Gastrocnemius medialis (tissue), 4 donors: ENCODE measurements at regions not wholly inside any gene's neighbourhood (a gene's known extent, or its start where the extent isn't known, plus 50 kb on each side); places are given as distances from the start of the nearest gene placed in this dataset.
"Not testable (repeated sequence)": the region's sequence is repeated elsewhere in the genome, so short reads cannot be mapped to it uniquely, and the experiment has no call there.

Experiments used
- ATAC-seq, 2 donors: fragments of 150-250 bp; one replicate each; pipeline ENCODE4 v1.9.1; 2016
- DNase-seq, 2 donors: peaks; one replicate each; pipeline ENCODE4 v3.0.0-alpha.2; 2019
- H3K27ac ChIP-seq, 4 donors: fragments of 200-600 bp; sonication (generic); 1 replicate in 1 of 4; 2 replicates in 3 of 4; pipeline ENCODE4 v1.5.1; 2016 to 2018; ENCODE audit warnings: mild to moderate bottlenecking in 2 of 4, moderate library complexity in 1 of 4
- H3K27me3 ChIP-seq, 3 donors: fragments of 200-600 bp; sonication (generic) in 2 of 3; 1 replicate in 1 of 3; 2 replicates in 2 of 3; pipeline versions ENCODE4 v1.5.1 to v1.6.0; 2016 to 2019; ENCODE audit warnings: mild to moderate bottlenecking in 1 of 3, moderate library complexity in 1 of 3
- H3K36me3 ChIP-seq, 2 donors: fragments of 200-600 bp; sonication (generic) in 1 of 2; one replicate each; pipeline ENCODE4 v1.5.1; 2017 to 2018
- H3K4me1 ChIP-seq, 2 donors: fragments of 200-600 bp; sonication (generic) in 1 of 2; one replicate each; pipeline ENCODE4 v1.5.1; 2016 to 2017; ENCODE audit warnings: mild to moderate bottlenecking in 2 of 2
- H3K4me3 ChIP-seq, 4 donors: fragments of 200-600 bp; sonication (generic) in 3 of 4; 1 replicate in 1 of 4; 2 replicates in 3 of 4; pipeline ENCODE4 v1.5.1; 2016 to 2019; ENCODE audit warnings: mild to moderate bottlenecking in 2 of 4
- H3K9me3 ChIP-seq, 3 donors: fragments of 200-600 bp; sonication (generic) in 2 of 3; 1 replicate in 1 of 3; 2 replicates in 2 of 3; pipeline ENCODE4 v1.5.1; 2016 to 2019
- POLR2A ChIP-seq, 2 donors: fragments of 450-650 bp; IDR thresholded peaks; one replicate each; pipeline ENCODE4 v1.6.1; 2017; ENCODE audit warnings: antibody characterized with exemption in 2 of 2, mild to moderate bottlenecking in 2 of 2, moderate library complexity in 2 of 2
- in situ Hi-C, 4 donors: fragments of 200-750 bp; cut with MboI; loops; one replicate each; pipeline versions ENCODE4 v1.15.0 to v1.8.0; 2017; ENCODE audit warnings: low sequenced_read_pairs in 4 of 4
- intact Hi-C: fragments of 100-400 bp; cut with DNase I; formaldehyde crosslinking; loops from one replicate; pipeline ENCODE4 v1.15.1; 2023; ENCODE audit warnings: low total_unique reads
- TF ChIP-seq, protein P1 (sequence below), 5 experiments: fragments of 450-650 bp in 3 of 5; fragments of 200-600 bp in 2 of 5; sonication (generic) in 2 of 5; IDR thresholded peaks in 4 of 5; conservative IDR thresholded peaks in 1 of 5; 1 replicate in 4 of 5; 2 replicates in 1 of 5; pipeline ENCODE4 v1.5.1; 2016 to 2019; ENCODE audit warnings: antibody characterized with exemption in 5 of 5, mild to moderate bottlenecking in 3 of 5, moderate library complexity in 3 of 5

- peaks cover 0 to 7% of the 10 kb centered on the region in 2 donors for H3K4me1 ChIP-seq
- DNase-seq (no peak), ATAC-seq (no peak)
- intact Hi-C loops: no loop called here
- H3K27me3 ChIP-seq: no peaks in the 10 kb centered on the region
- in situ Hi-C loops: no loop called here
- H3K4me3 ChIP-seq: no peak overlapping the region
- no peaks in the 10 kb centered on the region for H3K9me3 ChIP-seq
- TF ChIP-seq POLR2A (IDR thresholded peaks at IDR 0.05): no peak
- TF ChIP-seq, protein P1, sequence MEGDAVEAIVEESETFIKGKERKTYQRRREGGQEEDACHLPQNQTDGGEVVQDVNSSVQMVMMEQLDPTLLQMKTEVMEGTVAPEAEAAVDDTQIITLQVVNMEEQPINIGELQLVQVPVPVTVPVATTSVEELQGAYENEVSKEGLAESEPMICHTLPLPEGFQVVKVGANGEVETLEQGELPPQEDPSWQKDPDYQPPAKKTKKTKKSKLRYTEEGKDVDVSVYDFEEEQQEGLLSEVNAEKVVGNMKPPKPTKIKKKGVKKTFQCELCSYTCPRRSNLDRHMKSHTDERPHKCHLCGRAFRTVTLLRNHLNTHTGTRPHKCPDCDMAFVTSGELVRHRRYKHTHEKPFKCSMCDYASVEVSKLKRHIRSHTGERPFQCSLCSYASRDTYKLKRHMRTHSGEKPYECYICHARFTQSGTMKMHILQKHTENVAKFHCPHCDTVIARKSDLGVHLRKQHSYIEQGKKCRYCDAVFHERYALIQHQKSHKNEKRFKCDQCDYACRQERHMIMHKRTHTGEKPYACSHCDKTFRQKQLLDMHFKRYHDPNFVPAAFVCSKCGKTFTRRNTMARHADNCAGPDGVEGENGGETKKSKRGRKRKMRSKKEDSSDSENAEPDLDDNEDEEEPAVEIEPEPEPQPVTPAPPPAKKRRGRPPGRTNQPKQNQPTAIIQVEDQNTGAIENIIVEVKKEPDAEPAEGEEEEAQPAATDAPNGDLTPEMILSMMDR (IDR thresholded peaks at IDR 0.05 in 4 of 5, conservative IDR thresholded peaks at IDR 0.05 in 1 of 5): no peak
- no peaks in the 10 kb centered on the region for H3K36me3 ChIP-seq
- H3K27ac ChIP-seq: no peak overlapping the region
These were observed 462.1 kb downstream of the TMEM38B start for GRCh38 chr9:106156465-106156864.

DNA sequence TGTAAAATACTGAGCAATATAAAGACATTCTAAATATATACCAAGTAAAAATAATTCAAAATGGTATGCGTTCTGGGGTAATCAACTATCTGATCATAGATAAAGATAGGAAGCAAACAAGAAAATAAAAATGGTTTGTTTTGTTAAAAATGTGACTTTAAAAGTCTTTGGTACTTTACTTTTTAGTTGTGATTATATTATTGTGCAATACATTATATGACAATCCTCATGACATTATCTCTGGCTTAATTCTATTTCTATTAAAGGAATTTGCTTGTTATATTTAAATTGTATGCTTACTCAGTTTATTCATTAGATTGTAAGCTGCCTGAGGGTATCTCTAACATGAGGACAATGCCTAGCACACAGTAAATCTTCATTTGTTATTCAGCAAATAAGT is 477.9 kb downstream of the TMEM38B start:
- TF ChIP-seq, protein P1 (IDR thresholded peaks at IDR 0.05 in 4 of 5, conservative IDR thresholded peaks at IDR 0.05 in 1 of 5): no peak
- no peak for TF ChIP-seq POLR2A (IDR thresholded peaks at IDR 0.05)
- in situ Hi-C loops (no loop called here), intact Hi-C loops (no loop called here)
- no peak for ATAC-seq
- DNase-seq: no peak
- H3K36me3 ChIP-seq: no peaks in the 10 kb centered on the region
- H3K27me3 ChIP-seq: no peaks in the 10 kb centered on the region
- no peak overlapping the region for H3K27ac ChIP-seq
- no peak overlapping the region for H3K4me3 ChIP-seq
- H3K4me1 ChIP-seq: no peaks in the 10 kb centered on the region
- H3K9me3 ChIP-seq: no peaks in the 10 kb centered on the region

- no peaks in the 10 kb centered on the region for H3K4me1 ChIP-seq
- no peak overlapping the region for H3K27ac ChIP-seq
- H3K27me3 ChIP-seq: no peaks in the 10 kb centered on the region
- ATAC-seq (no peak), DNase-seq (no peak)
- H3K36me3 ChIP-seq: no peaks in the 10 kb centered on the region
- H3K4me3 ChIP-seq: no peak overlapping the region
- no peaks in the 10 kb centered on the region for H3K9me3 ChIP-seq
- TF ChIP-seq POLR2A (IDR thresholded peaks at IDR 0.05): no peak
- TF ChIP-seq, protein P1 (IDR thresholded peaks at IDR 0.05 in 4 of 5, conservative IDR thresholded peaks at IDR 0.05 in 1 of 5): no peak
- intact Hi-C loops: no loop called here
- in situ Hi-C loops: no loop called here
These were observed 480.0 kb downstream of the TMEM38B start for GRCh38 chr9:106174346-106174745.

DNA sequence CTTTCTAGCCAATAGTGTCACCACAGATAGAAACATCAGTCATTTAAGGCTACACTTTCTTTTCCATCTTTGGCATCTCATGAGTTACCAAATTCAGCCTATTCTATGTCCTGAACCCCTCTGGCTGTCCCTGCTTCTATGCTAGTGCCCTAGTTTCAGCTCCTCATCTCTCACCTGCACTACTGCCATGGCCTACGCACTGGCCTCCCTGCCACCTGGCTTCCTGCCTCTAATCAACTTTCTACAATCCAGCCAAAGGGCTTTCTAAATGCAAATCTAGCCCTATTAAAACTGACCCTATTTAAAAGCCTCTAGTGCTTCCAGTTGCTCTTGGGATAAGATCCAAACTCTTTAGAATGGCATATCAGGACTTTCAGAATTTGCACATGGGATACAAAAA is 482.9 kb downstream of the TMEM38B start:
- no peak for DNase-seq
- ATAC-seq: no peak
- in situ Hi-C loops (no loop called here), intact Hi-C loops (no loop called here)
- TF ChIP-seq POLR2A (IDR thresholded peaks at IDR 0.05): no peak
- TF ChIP-seq, protein P1 (IDR thresholded peaks at IDR 0.05 in 4 of 5, conservative IDR thresholded peaks at IDR 0.05 in 1 of 5): no peak
- Histone ChIP-seq H3K4me1 (no peaks in the 10 kb centered on the region), H3K4me3 (no peak overlapping the region), H3K27me3 (no peaks in the 10 kb centered on the region), H3K27ac (no peak overlapping the region), H3K9me3 (no peaks in the 10 kb centered on the region), H3K36me3 (no peaks in the 10 kb centered on the region)

- intact Hi-C loops (no loop called here), in situ Hi-C loops (no loop called here)
- Histone ChIP-seq H3K9me3 (no peaks in the 10 kb centered on the region), H3K4me1 (no peaks in the 10 kb centered on the region), H3K36me3 (no peaks in the 10 kb centered on the region), H3K27me3 (no peaks in the 10 kb centered on the region), H3K27ac (no peak overlapping the region), H3K4me3 (no peak overlapping the region)
- DNase-seq (no peak), ATAC-seq (no peak)
- TF ChIP-seq, protein P1 (IDR thresholded peaks at IDR 0.05 in 4 of 5, conservative IDR thresholded peaks at IDR 0.05 in 1 of 5): no peak
- TF ChIP-seq POLR2A (IDR thresholded peaks at IDR 0.05): no peak
These were observed 484.9 kb downstream of the TMEM38B start for GRCh38 chr9:106179191-106179590.

GRCh38 chr9:106203815-106204516 is 509.6 kb downstream of the TMEM38B start:
- intact Hi-C loops, in situ Hi-C loops, DNase-seq: not testable (repeated sequence)

More at GRCh38 chr9:106203815-106204516, 509.6 kb downstream of the TMEM38B start:
- not testable (repeated sequence) for H3K27ac ChIP-seq, ATAC-seq, H3K9me3 ChIP-seq, H3K36me3 ChIP-seq, H3K27me3 ChIP-seq, H3K4me3 ChIP-seq, H3K4me1 ChIP-seq
